Stimulated activated effector memory CD8-positive, alpha-beta T cell treated with anti-CD3 and anti-CD28 coated beads, Interleukin-12 subunit alpha, Interleukin-12 subunit beta, amount 100 ng/mL, for 72 hours (primary cell): ENCODE measurements at regions not wholly inside any gene's neighbourhood (a gene's known extent, or its start where the extent isn't known, plus 50 kb on each side); places are given as distances from the start of the nearest gene placed in this dataset.
"Not testable (repeated sequence)": the region's sequence is repeated elsewhere in the genome, so short reads cannot be mapped to it uniquely, and the experiment has no call there.

ENCODE experiments used
- ATAC-seq: fragments of 150-1000 bp; cut with Tn5 transposase; 2 replicates; pipeline ENCODE4 v1.10.0; 2021
- DNase-seq, 2 donors: peaks; one replicate each; pipeline ENCODE4 v3.0.0; 2021 to 2022; ENCODE audit warnings: low spot score in 2 of 2
- H3K27ac Mint-ChIP-seq: one replicate; pipeline ENCODE4 v1.8.0; 2022; ENCODE audit warnings: mild to moderate bottlenecking, mixed read lengths
- H3K36me3 Mint-ChIP-seq: one replicate; pipeline ENCODE4 v1.8.0; 2022; ENCODE audit warnings: mild to moderate bottlenecking, mixed read lengths
- H3K4me1 Mint-ChIP-seq: one replicate; pipeline ENCODE4 v1.8.0; 2022; ENCODE audit warnings: mixed read lengths
- H3K4me3 Mint-ChIP-seq: one replicate; pipeline ENCODE4 v1.8.0; 2022; ENCODE audit warnings: mild to moderate bottlenecking, mixed read lengths
- H3K9me3 Mint-ChIP-seq: one replicate; pipeline ENCODE4 v1.8.0; 2022; ENCODE audit warnings: mixed read lengths

- not testable (repeated sequence) for H3K4me1 Mint-ChIP-seq, H3K9me3 Mint-ChIP-seq, H3K4me3 Mint-ChIP-seq, DNase-seq, H3K27ac Mint-ChIP-seq, ATAC-seq, H3K36me3 Mint-ChIP-seq
These were observed 54.0 kb upstream of the WWC2 start for GRCh38 chr4:183044924-183045640.

- no peak overlapping the region for H3K27ac Mint-ChIP-seq
- no peak overlapping the region for H3K4me3 Mint-ChIP-seq
- H3K9me3 Mint-ChIP-seq: no peaks in the 10 kb centered on the region
- ATAC-seq (no peak), DNase-seq (no peak)
- no peaks in the 10 kb centered on the region for H3K36me3 Mint-ChIP-seq
- no peaks in the 10 kb centered on the region for H3K4me1 Mint-ChIP-seq
These were observed 60.6 kb upstream of the WWC2 start for GRCh38 chr4:183038436-183038835.

- no peaks in the 10 kb centered on the region for H3K9me3 Mint-ChIP-seq
- H3K4me1 Mint-ChIP-seq: no peaks in the 10 kb centered on the region
These were observed 63.2 kb upstream of the WWC2 start for GRCh38 chr4:183035726-183036415.

GRCh38 chr4:183035256-183035655 is 63.8 kb upstream of the WWC2 start:
- H3K4me1 Mint-ChIP-seq: no peaks in the 10 kb centered on the region
- H3K4me3 Mint-ChIP-seq: no peak overlapping the region
- ATAC-seq (no peak), DNase-seq (no peak)
- H3K27ac Mint-ChIP-seq: no peak overlapping the region
- no peaks in the 10 kb centered on the region for H3K9me3 Mint-ChIP-seq
- H3K36me3 Mint-ChIP-seq: no peaks in the 10 kb centered on the region

More at GRCh38 chr4:183035726-183036415, 63.2 kb upstream of the WWC2 start:
- Mint-ChIP-seq H3K4me3 (no peak overlapping the region), H3K27ac (no peak overlapping the region), H3K36me3 (no peaks in the 10 kb centered on the region)
- ATAC-seq: no peak
- DNase-seq: no peak

GRCh38 chr4:183030823-183031222 is 68.2 kb upstream of the WWC2 start:
- H3K4me1 Mint-ChIP-seq: no peaks in the 10 kb centered on the region
- H3K36me3 Mint-ChIP-seq: no peaks in the 10 kb centered on the region
- H3K27ac Mint-ChIP-seq: no peak overlapping the region
- ATAC-seq: no peak
- H3K4me3 Mint-ChIP-seq: no peak overlapping the region
- H3K9me3 Mint-ChIP-seq: no peaks in the 10 kb centered on the region
- no peak for DNase-seq

GRCh38 chr4:183030309-183030708 is 68.7 kb upstream of the WWC2 start:
- Mint-ChIP-seq H3K27ac (no peak overlapping the region), H3K36me3 (no peaks in the 10 kb centered on the region), H3K4me3 (no peak overlapping the region), H3K9me3 (no peaks in the 10 kb centered on the region), H3K4me1 (no peaks in the 10 kb centered on the region)
- no peak for ATAC-seq
- DNase-seq: no peak

GRCh38 chr4:183029365-183029764 is 69.7 kb upstream of the WWC2 start:
- Mint-ChIP-seq H3K4me1 (no peaks in the 10 kb centered on the region), H3K36me3 (no peaks in the 10 kb centered on the region), H3K4me3 (no peak overlapping the region), H3K27ac (no peak overlapping the region), H3K9me3 (no peaks in the 10 kb centered on the region)
- no peak for ATAC-seq
- DNase-seq: no peak

GRCh38 chr4:183026701-183027100 is 72.4 kb upstream of the WWC2 start:
- DNase-seq (no peak), ATAC-seq (no peak)
- Mint-ChIP-seq H3K4me3 (no peak overlapping the region), H3K4me1 (no peaks in the 10 kb centered on the region), H3K9me3 (no peaks in the 10 kb centered on the region), H3K27ac (no peak overlapping the region), H3K36me3 (no peaks in the 10 kb centered on the region)

- Mint-ChIP-seq H3K4me1 (no peaks in the 10 kb centered on the region), H3K4me3 (no peak overlapping the region), H3K9me3 (no peaks in the 10 kb centered on the region)
These were observed 76.4 kb upstream of the WWC2 start for GRCh38 chr4:183022617-183023016.

GRCh38 chr4:183017962-183018361 is 81.1 kb upstream of the WWC2 start:
- H3K4me1 Mint-ChIP-seq: no peaks in the 10 kb centered on the region
- no peak overlapping the region for H3K27ac Mint-ChIP-seq
- DNase-seq (no peak), ATAC-seq (no peak)
- no peaks in the 10 kb centered on the region for H3K9me3 Mint-ChIP-seq
- H3K4me3 Mint-ChIP-seq: no peak overlapping the region
- H3K36me3 Mint-ChIP-seq: no peaks in the 10 kb centered on the region

More at GRCh38 chr4:183022617-183023016, 76.4 kb upstream of the WWC2 start:
- H3K36me3 Mint-ChIP-seq: no peaks in the 10 kb centered on the region
- H3K27ac Mint-ChIP-seq: no peak overlapping the region
- no peak for ATAC-seq
- DNase-seq: no peak

- no peak overlapping the region for H3K4me3 Mint-ChIP-seq
- ATAC-seq (no peak), DNase-seq (no peak)
- no peaks in the 10 kb centered on the region for H3K36me3 Mint-ChIP-seq
- no peaks in the 10 kb centered on the region for H3K9me3 Mint-ChIP-seq
- no peak overlapping the region for H3K27ac Mint-ChIP-seq
- no peaks in the 10 kb centered on the region for H3K4me1 Mint-ChIP-seq
These were observed 84.5 kb upstream of the WWC2 start for GRCh38 chr4:183014361-183015084.

- Mint-ChIP-seq H3K36me3 (no peaks in the 10 kb centered on the region), H3K9me3 (no peaks in the 10 kb centered on the region), H3K4me1 (no peaks in the 10 kb centered on the region), H3K27ac (no peak overlapping the region), H3K4me3 (no peak overlapping the region)
- ATAC-seq (no peak), DNase-seq (no peak)
These were observed 85.4 kb upstream of the WWC2 start for GRCh38 chr4:183013730-183014002.

GRCh38 chr4:183012879-183013729 is 86.0 kb upstream of the WWC2 start:
- H3K9me3 Mint-ChIP-seq: no peaks in the 10 kb centered on the region
- ATAC-seq (no peak), DNase-seq (no peak)
- H3K4me1 Mint-ChIP-seq: no peaks in the 10 kb centered on the region
- H3K27ac Mint-ChIP-seq: no peak overlapping the region
- no peaks in the 10 kb centered on the region for H3K36me3 Mint-ChIP-seq
- H3K4me3 Mint-ChIP-seq: no peak overlapping the region

- no peaks in the 10 kb centered on the region for H3K9me3 Mint-ChIP-seq
- H3K27ac Mint-ChIP-seq: no peak overlapping the region
- no peaks in the 10 kb centered on the region for H3K36me3 Mint-ChIP-seq
- ATAC-seq (no peak), DNase-seq (no peak)
- no peaks in the 10 kb centered on the region for H3K4me1 Mint-ChIP-seq
- H3K4me3 Mint-ChIP-seq: no peak overlapping the region
These were observed 87.7 kb upstream of the WWC2 start for GRCh38 chr4:183011213-183011907.

- no peak for ATAC-seq
- H3K9me3 Mint-ChIP-seq: peaks cover 3% of the 10 kb centered on the region
- no peaks in the 10 kb centered on the region for H3K4me1 Mint-ChIP-seq
- H3K4me3 Mint-ChIP-seq: no peak overlapping the region
- H3K36me3 Mint-ChIP-seq: no peaks in the 10 kb centered on the region
- H3K27ac Mint-ChIP-seq: no peak overlapping the region
- no peak for DNase-seq
These were observed 90.6 kb upstream of the WWC2 start for GRCh38 chr4:183008492-183008891.
